GM21423 (cell line): ENCODE measurements at regions not wholly inside any gene's neighbourhood (a gene's known extent, or its start where the extent isn't known, plus 50 kb on each side); places are given as distances from the start of the nearest gene placed in this dataset.
"Not testable (repeated sequence)": the region's sequence is repeated elsewhere in the genome, so short reads cannot be mapped to it uniquely, and the experiment has no call there.

Source experiments
- ATAC-seq: cut with Tn5 transposase; IDR thresholded peaks from one replicate; pipeline ENCODE4 v1.9.1; 2021; ENCODE audit warnings: mild to moderate bottlenecking, moderate library complexity; ENCODE audit not compliant: unreplicated experiment

DNA sequence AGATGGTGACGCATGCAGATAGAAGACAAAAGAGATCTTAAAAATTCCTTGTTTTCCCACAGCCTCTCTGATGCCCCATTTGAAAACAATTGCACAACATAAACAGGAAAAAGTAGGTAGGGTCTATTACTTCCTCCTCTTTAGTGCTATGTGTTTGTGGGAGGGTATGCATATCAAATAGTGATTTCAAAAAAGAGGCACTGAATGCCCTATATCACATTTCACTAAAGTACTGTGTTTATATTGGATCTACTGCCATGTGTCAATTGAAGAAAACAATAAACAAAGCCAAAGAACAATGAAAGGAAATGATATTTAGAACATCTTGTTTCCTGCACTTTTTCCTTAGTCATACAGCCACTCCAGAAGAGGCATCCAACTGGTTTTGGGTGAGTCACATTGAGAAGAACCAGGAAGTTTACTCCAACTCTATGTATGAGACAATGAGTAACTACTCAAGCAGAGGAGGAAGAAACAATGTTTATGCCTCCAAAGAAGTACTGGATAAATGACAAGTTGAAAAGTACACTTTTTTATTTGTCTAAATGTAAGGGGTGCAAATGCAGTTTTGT, 583.6 kb downstream of the FBXO15 start:
- no peak for ATAC-seq

DNA sequence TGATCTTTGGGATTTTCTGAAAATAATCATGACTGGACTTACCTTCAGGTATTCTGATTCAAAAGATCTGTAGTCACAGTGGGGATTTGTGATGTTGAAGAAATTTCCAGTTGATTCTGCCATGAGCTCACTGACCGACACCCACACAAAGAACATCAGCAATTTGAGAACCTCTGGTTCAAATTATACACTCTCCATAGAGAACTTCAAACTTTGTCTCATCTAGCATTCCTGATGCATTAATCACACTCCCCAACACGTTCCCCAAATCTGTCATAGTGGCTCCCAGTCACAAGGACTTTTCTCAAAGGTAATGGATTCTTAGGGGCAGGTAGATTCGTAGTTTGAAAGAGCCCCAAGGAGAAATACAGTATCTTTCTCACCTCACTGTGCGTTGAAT, 584.3 kb downstream of the FBXO15 start:
- no peak for ATAC-seq

DNA sequence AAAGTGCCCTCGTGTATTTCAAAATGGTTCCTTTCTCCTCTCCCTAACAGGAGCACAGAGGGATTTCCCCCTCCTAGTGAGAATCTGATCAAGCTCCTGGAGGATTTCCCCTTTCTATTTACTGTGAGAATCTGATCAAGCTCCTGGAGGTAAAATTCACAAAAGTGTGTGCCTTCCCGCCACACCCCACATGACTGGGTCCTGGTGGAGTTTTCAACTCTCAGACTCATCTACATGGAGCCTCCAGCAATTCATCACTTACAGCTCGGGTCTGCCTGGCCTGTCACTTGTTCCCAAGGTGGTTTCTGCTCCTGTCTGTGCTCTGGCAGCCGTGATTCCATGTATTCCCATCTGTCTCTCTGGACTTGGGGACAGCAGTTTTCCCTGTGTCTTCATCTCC, 590.7 kb downstream of the FBXO15 start:
- ATAC-seq: no peak

DNA sequence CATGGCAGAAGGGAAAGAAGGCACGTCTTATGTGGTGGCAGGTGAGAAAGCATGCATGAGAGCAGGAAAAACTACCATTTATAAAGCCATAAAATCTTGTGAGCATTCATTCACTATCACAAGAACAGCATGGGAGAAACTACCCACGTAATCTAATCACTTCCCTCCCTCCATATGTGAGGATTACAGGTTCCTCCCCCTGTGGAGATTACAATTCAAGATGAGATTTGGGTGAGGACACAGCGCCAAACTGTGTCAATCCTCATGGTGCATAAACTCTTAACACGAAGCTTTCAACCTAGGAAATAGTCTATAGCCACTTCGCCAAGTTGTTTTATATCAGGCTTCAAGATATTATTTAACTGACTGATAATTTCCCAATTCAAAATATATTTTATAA, 595.5 kb downstream of the FBXO15 start:
- ATAC-seq: no peak

DNA sequence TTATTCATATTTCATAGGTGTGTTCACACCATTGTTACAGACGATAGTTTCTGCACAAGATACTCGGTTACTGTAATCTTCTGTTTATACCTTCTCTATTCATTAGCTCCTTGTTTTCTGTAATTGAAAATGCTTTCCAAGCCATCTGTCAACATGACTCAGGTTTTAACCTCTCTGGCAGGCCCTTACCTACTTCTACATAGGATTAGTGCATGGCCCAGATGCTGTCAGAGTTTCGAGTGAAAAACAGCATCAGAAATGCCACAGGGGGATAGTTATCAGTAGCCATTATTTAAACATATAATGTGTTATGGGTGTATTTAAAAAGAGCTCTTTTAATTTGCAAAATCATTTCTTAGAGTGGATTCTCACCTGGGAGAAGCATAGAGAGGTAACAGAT, 596.4 kb downstream of the FBXO15 start:
- ATAC-seq: no peak

- ATAC-seq: no peak
These were observed 598.4 kb downstream of the FBXO15 start for GRCh38 chr18:73549236-73549635.

DNA sequence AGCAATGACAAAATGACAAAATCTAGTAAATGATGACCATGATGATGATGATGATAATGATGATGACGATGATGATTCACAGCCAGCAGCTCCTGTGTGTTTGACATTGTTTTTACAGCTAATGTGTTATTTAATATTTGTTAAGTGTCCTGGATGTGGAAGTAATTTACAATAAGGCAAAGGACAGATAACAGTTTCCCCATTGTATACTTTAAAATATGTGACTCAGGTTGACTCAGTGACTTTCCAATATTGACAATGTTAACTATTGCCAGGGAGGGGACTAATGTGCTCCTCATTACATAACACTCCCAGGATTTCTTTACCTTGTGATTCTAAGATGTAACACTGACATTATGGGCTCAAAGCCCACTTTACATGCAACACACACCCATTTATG, 602.2 kb downstream of the FBXO15 start:
- no peak for ATAC-seq

DNA sequence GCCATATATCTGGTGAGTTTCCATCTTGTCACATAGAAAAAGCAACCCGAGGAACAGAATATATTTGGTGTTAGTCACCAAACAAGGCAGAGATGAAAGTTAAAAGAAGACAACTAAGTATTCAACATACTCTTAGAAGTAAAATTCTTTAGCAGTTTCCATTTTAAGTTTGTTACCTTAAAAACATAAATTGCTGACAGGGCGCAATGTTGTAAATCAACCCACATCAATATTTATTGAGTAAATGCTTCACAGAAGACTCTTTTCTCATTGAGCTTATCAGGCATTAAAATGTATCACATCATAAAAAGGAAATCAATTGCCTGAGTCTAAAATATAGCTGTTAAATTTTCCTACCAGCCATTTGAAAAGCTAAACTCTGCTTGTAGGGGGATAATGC, 603.0 kb downstream of the FBXO15 start:
- ATAC-seq: no peak

DNA sequence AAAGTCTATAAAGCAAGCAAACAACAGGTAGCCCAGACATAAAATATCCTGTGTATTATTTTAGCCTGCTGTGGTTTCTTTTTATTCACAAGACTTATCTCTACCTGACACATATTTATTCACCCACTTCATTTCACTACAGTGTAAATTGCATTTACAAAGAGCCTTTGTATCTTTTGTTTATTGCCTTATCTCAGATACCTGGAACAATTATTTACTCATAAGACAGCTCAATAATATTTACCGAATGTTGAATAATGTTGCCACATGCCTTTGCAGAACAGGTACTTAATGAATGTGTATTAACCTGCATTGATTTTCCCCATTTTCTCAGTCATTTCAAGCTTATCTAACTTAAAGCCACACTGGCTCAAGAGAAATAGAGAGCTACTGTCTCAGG, 603.6 kb downstream of the FBXO15 start:
- no peak for ATAC-seq

- no peak for ATAC-seq
These were observed 611.6 kb downstream of the FBXO15 start for GRCh38 chr18:73535990-73536389.

DNA sequence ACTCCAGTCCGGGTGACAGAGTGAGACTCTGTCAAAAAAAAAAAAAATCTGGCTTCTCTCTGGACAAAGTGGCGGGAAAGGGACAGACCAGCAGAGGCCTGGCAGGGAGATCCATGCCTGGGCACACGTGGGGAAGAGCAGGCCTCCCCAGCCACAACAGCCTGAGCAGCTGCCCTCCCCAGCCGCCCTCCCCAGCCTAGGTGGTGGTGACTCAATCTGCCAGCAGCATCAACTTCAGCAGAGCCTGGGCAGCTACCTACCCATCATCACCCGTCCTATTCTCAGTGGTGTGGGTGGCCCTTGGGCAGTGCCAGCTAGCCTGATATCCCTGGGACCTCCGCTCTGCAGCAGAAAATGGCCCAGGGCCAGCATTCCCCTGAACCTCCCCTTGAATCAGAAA, 612.4 kb downstream of the FBXO15 start:
- ATAC-seq: no peak

GRCh38 chr18:73531601-73532000, 616.0 kb downstream of the FBXO15 start:
- no peak for ATAC-seq

GRCh38 chr18:73528066-73528465, 619.6 kb downstream of the FBXO15 start:
- no peak for ATAC-seq

GRCh38 chr18:73520229-73520628, 627.4 kb downstream of the FBXO15 start:
- ATAC-seq: no peak

DNA sequence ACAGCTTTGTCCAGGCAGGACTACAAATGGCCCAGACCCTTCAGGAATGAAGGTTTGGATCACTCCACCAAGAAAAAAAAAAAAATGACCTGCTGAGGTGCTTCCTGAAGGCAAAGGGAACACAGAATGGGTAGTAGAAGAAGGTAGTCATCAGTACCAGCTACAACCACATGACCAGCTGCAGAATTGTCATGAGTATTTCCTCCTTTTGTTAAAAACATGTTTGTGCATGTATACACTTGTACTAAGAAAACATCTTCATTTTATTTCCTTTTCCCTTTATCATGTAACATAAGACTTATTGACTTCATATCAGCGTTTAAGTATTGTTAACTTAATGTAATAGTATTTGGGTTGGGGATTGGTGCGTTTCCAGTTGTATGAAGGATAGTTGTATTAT, 631.6 kb downstream of the FBXO15 start:
- ATAC-seq: not testable (repeated sequence)

DNA sequence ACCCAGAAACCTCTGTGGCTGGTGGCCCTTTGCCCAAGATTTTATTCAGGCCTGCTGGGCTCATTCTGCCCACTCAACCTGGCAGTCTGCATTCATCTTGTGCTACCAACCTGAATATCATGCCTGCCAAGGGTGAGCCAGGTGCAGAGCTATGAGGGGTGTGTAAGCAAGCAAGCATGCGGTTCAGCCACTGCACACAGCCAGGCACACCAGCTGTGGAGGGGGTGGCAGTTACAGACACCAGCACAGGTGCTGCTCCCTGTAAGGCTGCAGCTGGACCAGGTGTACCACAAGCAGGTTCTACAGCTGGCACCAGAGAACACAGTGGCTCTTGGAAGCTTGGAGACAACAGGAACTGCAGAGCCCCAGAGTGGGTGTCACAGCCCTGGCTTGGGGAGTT, 633.2 kb downstream of the FBXO15 start:
- ATAC-seq: no peak

GRCh38 chr18:73511771-73512503, 635.7 kb downstream of the FBXO15 start:
- ATAC-seq: no peak

DNA sequence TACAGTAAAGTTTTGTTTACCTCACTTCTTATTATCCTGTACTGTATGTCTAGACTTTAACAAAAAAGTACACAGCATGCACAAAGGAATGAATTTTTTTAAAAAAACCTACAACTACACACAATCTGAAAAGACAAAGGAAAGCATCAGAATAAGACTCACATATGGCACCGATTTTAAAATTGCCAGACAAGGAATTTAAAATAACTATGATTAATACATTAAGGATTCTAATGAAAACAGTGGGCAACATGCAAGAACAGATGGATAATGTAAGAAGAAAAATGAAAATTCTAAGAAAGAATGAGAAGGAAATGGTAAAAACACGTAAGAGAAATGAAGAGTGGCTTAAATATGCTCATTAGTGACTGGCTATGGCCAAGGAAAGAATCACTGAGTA, 638.2 kb downstream of the FBXO15 start:
- no peak for ATAC-seq

- ATAC-seq: no peak
These were observed 635.5 kb upstream of the NETO1 start for GRCh38 chr18:73503326-73503725.

DNA sequence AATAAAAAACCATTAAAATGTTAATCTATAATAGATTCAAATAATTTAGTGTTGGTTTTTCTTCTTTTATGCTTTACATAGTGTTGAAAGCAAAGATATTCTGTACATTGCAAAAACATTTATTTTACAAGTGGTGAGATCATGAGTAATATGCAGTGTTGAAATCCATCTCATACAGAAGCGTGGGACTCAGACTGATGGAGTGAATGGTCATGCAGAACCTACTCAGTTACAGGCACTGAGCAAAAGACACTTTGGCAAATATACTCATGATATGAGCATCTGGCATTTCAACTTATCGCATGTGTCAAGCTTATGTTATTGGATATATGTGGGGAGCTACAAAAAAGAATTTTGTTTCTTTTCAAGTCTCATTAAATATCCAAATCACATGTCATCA, 620.2 kb upstream of the NETO1 start:
- ATAC-seq: no peak

GRCh38 chr18:73485166-73485565, 617.4 kb upstream of the NETO1 start:
- ATAC-seq: no peak

DNA sequence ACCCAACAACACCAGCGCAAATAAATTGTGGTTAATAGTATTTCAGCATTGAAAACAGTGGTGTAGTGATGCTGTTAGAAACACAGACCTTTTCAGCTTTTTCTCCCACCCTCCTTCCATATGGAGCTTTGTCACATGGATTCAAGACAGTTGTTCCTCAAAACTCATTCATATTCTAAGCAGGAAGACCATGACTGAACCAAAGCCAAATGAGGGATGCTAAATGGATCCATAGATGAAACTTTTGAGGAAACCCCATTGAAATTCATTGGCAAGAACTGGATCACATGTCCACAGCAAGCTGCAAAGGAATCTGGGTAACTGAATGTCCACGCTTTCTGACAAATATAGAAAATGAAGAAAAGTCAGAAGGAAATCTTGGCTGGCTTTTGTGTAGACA, 615.1 kb upstream of the NETO1 start:
- no peak for ATAC-seq

DNA sequence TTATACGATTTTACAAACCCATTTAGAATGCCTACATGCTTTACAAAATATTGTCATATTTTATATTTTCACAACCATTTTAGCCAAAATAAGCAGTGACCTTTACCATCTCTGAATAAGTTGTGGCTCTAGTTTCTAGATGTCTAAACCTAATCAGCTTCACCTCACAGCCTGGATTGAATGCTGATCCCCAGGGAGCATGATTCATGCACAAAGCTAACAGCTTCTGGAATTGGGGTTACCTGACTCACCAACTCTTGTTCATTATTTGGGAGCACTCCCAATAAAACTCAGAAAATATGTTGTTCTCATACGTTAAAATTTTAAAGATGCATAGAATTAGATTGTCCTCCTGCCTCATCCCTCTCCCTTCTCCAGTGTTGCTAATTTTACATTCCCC, 611.7 kb upstream of the NETO1 start:
- ATAC-seq: no peak
